ENCODE measurements at regions not wholly inside any gene's neighbourhood (a gene's known extent, or its start where the extent isn't known, plus 50 kb on each side); places are given as distances from the start of the nearest gene placed in this dataset.

GRCh38 chr12:92055877-92056276, 89.8 kb downstream of the BTG1 start:
- TF ChIP-seq GATA3 (IDR thresholded peaks at IDR 0.05; ENCODE audit: low read depth, low read length) (no peak), GATA2 (IDR thresholded peaks at IDR 0.05; ENCODE audit: low read depth, low read length) (no peak)
